ENCODE measurements at regions not wholly inside any gene's neighbourhood (a gene's known extent, or its start where the extent isn't known, plus 50 kb on each side); places are given as distances from the start of the nearest gene placed in this dataset.

- DNase-seq (ENCODE audit: low spot score in 2 of 2): no peak
- no peaks in the 10 kb centered on the region for H3K27me3 ChIP-seq
- TF ChIP-seq CTCF (IDR thresholded peaks at IDR 0.05) (no peak), POLR2A (IDR thresholded peaks at IDR 0.05) (no peak), POLR2AphosphoS5 (IDR thresholded peaks at IDR 0.05) (no peak)
- no peak overlapping the region for H3K4me3 ChIP-seq
- intact Hi-C loops (cut with DNase I; ENCODE audit: low total_unique reads): no loop called here
- no peak overlapping the region for H3K27ac ChIP-seq
- no peaks in the 10 kb centered on the region for H3K4me1 ChIP-seq
- H3K36me3 ChIP-seq: no peaks in the 10 kb centered on the region
- H3K9me3 ChIP-seq: no peaks in the 10 kb centered on the region
Observed at GRCh38 chr1:30447080-30447479, 276.3 kb downstream of the MATN1 start.

- no peak for TF ChIP-seq POLR2A (IDR thresholded peaks at IDR 0.05)
- no peak for TF ChIP-seq CTCF (IDR thresholded peaks at IDR 0.05)
- TF ChIP-seq POLR2AphosphoS5 (IDR thresholded peaks at IDR 0.05): no peak
- DNase-seq (ENCODE audit: low spot score in 2 of 2): no peak
- Histone ChIP-seq H3K9me3 (no peaks in the 10 kb centered on the region), H3K4me1 (no peaks in the 10 kb centered on the region), H3K27me3 (no peaks in the 10 kb centered on the region), H3K36me3 (no peaks in the 10 kb centered on the region), H3K4me3 (no peak overlapping the region), H3K27ac (no peak overlapping the region)
- intact Hi-C loops (cut with DNase I; ENCODE audit: low total_unique reads): no loop called here
Observed at GRCh38 chr1:30446508-30446907, 276.9 kb downstream of the MATN1 start.

GRCh38 chr1:30446095-30446494, 277.3 kb downstream of the MATN1 start:
- Histone ChIP-seq H3K4me1 (no peaks in the 10 kb centered on the region), H3K36me3 (no peaks in the 10 kb centered on the region), H3K27me3 (no peaks in the 10 kb centered on the region), H3K4me3 (no peak overlapping the region), H3K27ac (no peak overlapping the region), H3K9me3 (no peaks in the 10 kb centered on the region)
- intact Hi-C loops (cut with DNase I; ENCODE audit: low total_unique reads): no loop called here
- DNase-seq (ENCODE audit: low spot score in 2 of 2): no peak
- no peak for TF ChIP-seq CTCF (IDR thresholded peaks at IDR 0.05)
- TF ChIP-seq POLR2AphosphoS5 (IDR thresholded peaks at IDR 0.05): no peak
- no peak for TF ChIP-seq POLR2A (IDR thresholded peaks at IDR 0.05)

GRCh38 chr1:30445449-30445848, 277.9 kb downstream of the MATN1 start:
- Histone ChIP-seq H3K4me3 (no peak overlapping the region), H3K27ac (no peak overlapping the region), H3K36me3 (no peaks in the 10 kb centered on the region), H3K9me3 (no peaks in the 10 kb centered on the region), H3K27me3 (no peaks in the 10 kb centered on the region), H3K4me1 (no peaks in the 10 kb centered on the region)
- intact Hi-C loops (cut with DNase I; ENCODE audit: low total_unique reads): no loop called here
- TF ChIP-seq CTCF (IDR thresholded peaks at IDR 0.05) (no peak), POLR2A (IDR thresholded peaks at IDR 0.05) (no peak), POLR2AphosphoS5 (IDR thresholded peaks at IDR 0.05) (no peak)
- no peak for DNase-seq (ENCODE audit: low spot score in 2 of 2)

GRCh38 chr1:30444850-30445249, 278.5 kb downstream of the MATN1 start:
- no peak for DNase-seq (ENCODE audit: low spot score in 2 of 2)
- H3K4me3 ChIP-seq: no peak overlapping the region

More at GRCh38 chr1:30444850-30445249, 278.5 kb downstream of the MATN1 start:
- Histone ChIP-seq H3K36me3 (no peaks in the 10 kb centered on the region), H3K27ac (no peak overlapping the region), H3K4me1 (no peaks in the 10 kb centered on the region), H3K27me3 (no peaks in the 10 kb centered on the region), H3K9me3 (no peaks in the 10 kb centered on the region)
- TF ChIP-seq CTCF (IDR thresholded peaks at IDR 0.05): no peak
- no peak for TF ChIP-seq POLR2AphosphoS5 (IDR thresholded peaks at IDR 0.05)
- TF ChIP-seq POLR2A (IDR thresholded peaks at IDR 0.05): no peak
- intact Hi-C loops (cut with DNase I; ENCODE audit: low total_unique reads): no loop called here
